ENCODE measurements at regions not wholly inside any gene's neighbourhood (a gene's known extent, or its start where the extent isn't known, plus 50 kb on each side); places are given as distances from the start of the nearest gene placed in this dataset.
"Not testable (repeated sequence)": the region's sequence is repeated elsewhere in the genome, so short reads cannot be mapped to it uniquely, and the experiment has no call there.

DNA sequence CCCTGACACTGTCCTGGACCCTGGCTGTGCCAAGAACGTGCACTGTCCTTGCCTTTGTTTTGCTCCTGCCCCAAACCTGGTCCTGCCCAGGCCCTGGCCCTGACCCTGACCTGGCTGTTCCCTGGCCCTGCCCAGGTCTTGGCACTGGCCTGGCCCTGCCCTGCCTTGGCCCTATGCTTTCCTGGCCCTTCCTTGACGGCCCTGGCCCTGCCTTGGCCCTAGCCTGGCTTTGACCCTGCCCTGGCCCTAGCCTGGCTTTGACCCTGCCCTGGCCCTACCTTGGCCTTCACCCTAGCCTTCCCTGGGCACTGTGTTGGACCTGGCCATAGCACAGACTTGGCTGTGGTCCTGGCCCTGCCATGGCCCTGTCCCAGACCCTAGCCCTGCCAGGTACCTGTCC is 252.9 kb downstream of the TP53TG3F start:
- TF ChIP-seq CTCF, POLR2A, POLR2AphosphoS5, EP300 (IDR thresholded peaks at IDR 0.05): not testable (repeated sequence)
